Panc1 (cell line): ENCODE measurements at regions not wholly inside any gene's neighbourhood (a gene's known extent, or its start where the extent isn't known, plus 50 kb on each side); places are given as distances from the start of the nearest gene placed in this dataset.

ENCODE experiments used
- ATAC-seq: fragments of 200-7000 bp; cut with Tn5 transposase; 2 replicates; pipeline ENCODE4 v1.9.1; 2020; ENCODE audit warnings: mild to moderate bottlenecking, moderate library complexity
- BruUV-seq: library from RNA; stranded (reverse); fragments of 400-500 nt; replicated peaks from 2 replicates; lab custom pipeline; 2021; lab: Mats Ljungman, UMichigan
- CTCF ChIA-PET: fragments of 300-600 bp; sonication (Branson Sonifier 250); formaldehyde crosslinking; loops from one replicate; lab custom pipeline; 2022; ENCODE audit warnings: antibody characterized with exemption; lab: Charles Lee
- POLR2A ChIA-PET: fragments of 300-600 bp; sonication (Branson Sonifier 250); formaldehyde crosslinking; loops from one replicate; lab custom pipeline; 2022; ENCODE audit warnings: antibody characterized with exemption; lab: Charles Lee
- DNase-seq: peaks from one replicate; pipeline ENCODE4 v3.0.0-alpha.2; 2010; ENCODE audit warnings: low read depth, low spot score
- H3K27ac ChIP-seq: 2 replicates; pipeline ENCODE4 v1.5.1; 2011; ENCODE audit warnings: mild to moderate bottlenecking, low read length, inconsistent platforms
- H3K27me3 ChIP-seq: fragments of 200-500 bp; sonication (Bioruptor generic); 2 replicates; pipeline ENCODE4 v1.6.0; 2014; ENCODE audit warnings: low read length, inconsistent platforms; ENCODE audit not compliant: control insufficient read depth, insufficient read depth
- H3K36me3 ChIP-seq: fragments of 200-500 bp; sonication (Bioruptor generic); 2 replicates; pipeline ENCODE4 v1.5.1; 2014; ENCODE audit warnings: inconsistent platforms, mild to moderate bottlenecking, low read length, moderate library complexity; ENCODE audit not compliant: control insufficient read depth, insufficient read depth
- H3K4me1 ChIP-seq: 2 replicates; pipeline ENCODE4 v1.5.1; 2011; ENCODE audit warnings: inconsistent platforms, mild to moderate bottlenecking, low read length, moderate library complexity; ENCODE audit not compliant: control insufficient read depth, insufficient read depth
- H3K4me3 ChIP-seq, 2 experiments: 2 replicates each; pipeline ENCODE4 v1.5.1; 2011 to 2012; ENCODE audit warnings: low read depth in 2 of 2, low read length in 2 of 2, mild to moderate bottlenecking in 2 of 2, inconsistent platforms in 1 of 2, moderate library complexity in 1 of 2
- H3K9me3 ChIP-seq: fragments of 200-500 bp; sonication (Bioruptor generic); 2 replicates; pipeline ENCODE4 v1.5.1; 2014; ENCODE audit warnings: low read depth, mild to moderate bottlenecking, inconsistent platforms, low read length, moderate library complexity; ENCODE audit not compliant: control insufficient read depth, insufficient read depth
- CTCF ChIP-seq: fragments of 450-650 bp; IDR thresholded peaks from 2 replicates; pipeline ENCODE4 v1.5.1; 2017; ENCODE audit warnings: mild to moderate bottlenecking
- POLR2AphosphoS5 ChIP-seq: IDR thresholded peaks from 2 replicates; pipeline ENCODE4 v1.6.1; 2012; ENCODE audit warnings: mild to moderate bottlenecking, low read depth, low read length, moderate library complexity
- REST ChIP-seq, 2 experiments: IDR thresholded peaks; 2 replicates each; pipeline ENCODE4 v1.6.1; 2011 to 2012; ENCODE audit warnings: low read depth in 2 of 2, control low read depth in 1 of 2, low read length in 1 of 2, mild to moderate bottlenecking in 1 of 2, moderate library complexity in 1 of 2; ENCODE audit not compliant: insufficient read depth in 1 of 2
- SIN3A ChIP-seq: IDR thresholded peaks from 2 replicates; pipeline ENCODE4 v1.6.1; 2012; ENCODE audit warnings: low read depth, mild to moderate bottlenecking, low read length, moderate library complexity, borderline replicate concordance; ENCODE audit not compliant: insufficient read depth
- TCF7L2 ChIP-seq: IDR thresholded peaks from 2 replicates; pipeline ENCODE4 v1.6.1; 2011; ENCODE audit warnings: mild to moderate bottlenecking, low read depth, low read length, inconsistent platforms
- in situ Hi-C: cut with HindIII; loops from 2 replicates; pipeline ENCODE4 v1.10.0; 2016; ENCODE audit warnings: low sequenced_read_pairs, low pct_unique_long_range_greater_than_20kb
- intact Hi-C: fragments of 100-400 bp; cut with micrococcal nuclease; formaldehyde crosslinking; loops from one replicate; pipeline ENCODE4 v1.10.0; 2022; ENCODE audit not compliant: unreplicated experiment

- in situ Hi-C loops = no loop called here
- no peak overlapping the region for H3K27ac ChIP-seq
Measured at GRCh38 chr6:49003348-49003747, 459.7 kb downstream of the MMUT start.

GRCh38 chr6:49001856-49002541 is 461.1 kb downstream of the MMUT start:
- ChIA-PET POLR2A (no interaction called here), CTCF (no interaction called here)
- TF ChIP-seq CTCF (no peak), POLR2AphosphoS5 (no peak), TCF7L2 (no peak), REST (IDR thresholded peaks at IDR 0.05; ENCODE audit: insufficient read depth in 1 of 2, low read depth in 2 of 2, low read length in 1 of 2) (no peak), SIN3A (no peak)
- H3K36me3 ChIP-seq = no peaks in the 10 kb centered on the region
- no peak overlapping the region for H3K27ac ChIP-seq
- in situ Hi-C loops = no loop called here
- no peak for ATAC-seq
- no peaks in the 10 kb centered on the region for H3K9me3 ChIP-seq
- intact Hi-C loops = no loop called here
- DNase-seq = no peak
- BruUV-seq = no TSS peak
- H3K27me3 ChIP-seq = no peaks in the 10 kb centered on the region
- no peak overlapping the region for H3K4me3 ChIP-seq
- H3K4me1 ChIP-seq = no peaks in the 10 kb centered on the region

More at GRCh38 chr6:49003348-49003747, 459.7 kb downstream of the MMUT start:
- H3K4me3 ChIP-seq = no peak overlapping the region
- DNase-seq = no peak
- BruUV-seq = no TSS peak
- no peaks in the 10 kb centered on the region for H3K4me1 ChIP-seq
- intact Hi-C loops = no loop called here
- TF ChIP-seq SIN3A = no peak
- POLR2A ChIA-PET = no interaction called here
- no peaks in the 10 kb centered on the region for H3K9me3 ChIP-seq
- no peaks in the 10 kb centered on the region for H3K27me3 ChIP-seq
- H3K36me3 ChIP-seq = no peaks in the 10 kb centered on the region
- no peak for ATAC-seq
- CTCF ChIA-PET = no interaction called here

- POLR2A ChIA-PET = interaction anchor here (0.5 kb wide), 1 partner anchor 1690 kb away, joined by 3 read pairs; no protein-coding TSS in a partner anchor
- CTCF ChIA-PET = no interaction called here
- intact Hi-C loops (no loop called here), in situ Hi-C loops (no loop called here)
- no peak for DNase-seq
- H3K27me3 ChIP-seq = no peaks in the 10 kb centered on the region
- H3K9me3 ChIP-seq = no peaks in the 10 kb centered on the region
- ATAC-seq = no peak
- no TSS peak for BruUV-seq
- no peak overlapping the region for H3K4me3 ChIP-seq
- H3K27ac ChIP-seq = no peak overlapping the region
- no peaks in the 10 kb centered on the region for H3K4me1 ChIP-seq
- TF ChIP-seq CTCF (no peak), TCF7L2 (no peak), REST (IDR thresholded peaks at IDR 0.05; ENCODE audit: insufficient read depth in 1 of 2, low read depth in 2 of 2, low read length in 1 of 2) (no peak), SIN3A (no peak), POLR2AphosphoS5 (no peak)
- H3K36me3 ChIP-seq = no peaks in the 10 kb centered on the region
Measured at GRCh38 chr6:48998574-48998973, 464.5 kb downstream of the MMUT start.
